WERI-Rb-1 (cell line): ENCODE measurements at regions not wholly inside any gene's neighbourhood (a gene's known extent, or its start where the extent isn't known, plus 50 kb on each side); places are given as distances from the start of the nearest gene placed in this dataset.

ENCODE experiments used
- DNase-seq: peaks from one replicate; pipeline ENCODE4 v3.0.0-alpha.2; 2020
- H3K27ac ChIP-seq: fragments of 250-450 bp; sonication (Bioruptor Pico); 2 replicates; pipeline ENCODE4 v1.5.1; 2020; ENCODE audit warnings: mild to moderate bottlenecking, moderate library complexity
- H3K27me3 ChIP-seq: fragments of 250-450 bp; sonication (Bioruptor Pico); 2 replicates; pipeline ENCODE4 v1.5.1; 2021; ENCODE audit warnings: mild to moderate bottlenecking, low read depth, moderate library complexity; ENCODE audit not compliant: insufficient read depth, severe bottlenecking
- H3K36me3 ChIP-seq: fragments of 250-450 bp; sonication (Bioruptor Pico); 2 replicates; pipeline ENCODE4 v1.5.1; 2020; ENCODE audit warnings: mild to moderate bottlenecking, moderate library complexity
- H3K4me3 ChIP-seq: 2 replicates; pipeline ENCODE4 v1.5.1; 2011; ENCODE audit warnings: low read depth, mild to moderate bottlenecking, control low read depth, low read length
- H3K9me3 ChIP-seq: fragments of 250-450 bp; sonication (Bioruptor Pico); 2 replicates; pipeline ENCODE4 v1.5.1; 2021; ENCODE audit warnings: mild to moderate bottlenecking, moderate library complexity; ENCODE audit not compliant: severe bottlenecking
- TF ChIP-seq, protein P1 (sequence below): IDR thresholded peaks from 2 replicates; pipeline ENCODE4 v1.5.1; 2011; ENCODE audit warnings: low read depth, mild to moderate bottlenecking, control low read depth, inconsistent platforms, low read length

DNA sequence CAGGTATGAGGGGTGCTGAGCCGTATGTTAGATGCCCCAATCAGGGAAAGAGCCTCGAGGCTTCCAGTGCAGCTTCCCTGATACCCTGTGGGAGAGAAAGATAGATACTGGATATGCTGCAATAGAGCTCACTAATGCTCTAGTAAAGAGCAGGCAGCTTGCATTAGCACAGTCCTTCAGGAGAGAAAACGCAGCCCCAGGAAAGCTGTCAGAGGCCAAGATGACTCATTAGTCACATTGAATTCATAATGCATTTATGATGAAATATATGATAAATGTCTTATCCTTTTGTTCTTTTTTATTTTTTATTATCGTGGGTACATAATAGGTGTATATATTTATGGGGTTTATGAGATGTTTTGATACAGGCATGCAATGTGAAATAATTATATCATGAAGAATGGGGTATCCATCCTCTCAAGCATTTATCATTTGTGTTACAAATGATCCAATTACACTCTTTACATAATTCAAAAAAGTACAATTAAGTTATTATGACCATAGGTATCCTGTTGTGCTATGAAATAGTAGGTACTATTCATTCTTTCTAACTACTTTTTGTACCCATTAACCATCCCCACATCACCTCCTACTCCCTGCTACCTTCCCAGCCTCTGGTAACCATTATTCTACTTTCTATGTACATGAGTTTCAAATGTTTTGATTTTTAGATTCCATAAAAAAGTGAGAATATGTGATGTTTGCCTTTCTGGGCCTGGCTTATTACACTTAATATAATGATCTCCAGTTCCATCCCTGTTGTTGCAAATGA, 94.5 kb upstream of the TOP3B start:
- TF ChIP-seq, protein P1, sequence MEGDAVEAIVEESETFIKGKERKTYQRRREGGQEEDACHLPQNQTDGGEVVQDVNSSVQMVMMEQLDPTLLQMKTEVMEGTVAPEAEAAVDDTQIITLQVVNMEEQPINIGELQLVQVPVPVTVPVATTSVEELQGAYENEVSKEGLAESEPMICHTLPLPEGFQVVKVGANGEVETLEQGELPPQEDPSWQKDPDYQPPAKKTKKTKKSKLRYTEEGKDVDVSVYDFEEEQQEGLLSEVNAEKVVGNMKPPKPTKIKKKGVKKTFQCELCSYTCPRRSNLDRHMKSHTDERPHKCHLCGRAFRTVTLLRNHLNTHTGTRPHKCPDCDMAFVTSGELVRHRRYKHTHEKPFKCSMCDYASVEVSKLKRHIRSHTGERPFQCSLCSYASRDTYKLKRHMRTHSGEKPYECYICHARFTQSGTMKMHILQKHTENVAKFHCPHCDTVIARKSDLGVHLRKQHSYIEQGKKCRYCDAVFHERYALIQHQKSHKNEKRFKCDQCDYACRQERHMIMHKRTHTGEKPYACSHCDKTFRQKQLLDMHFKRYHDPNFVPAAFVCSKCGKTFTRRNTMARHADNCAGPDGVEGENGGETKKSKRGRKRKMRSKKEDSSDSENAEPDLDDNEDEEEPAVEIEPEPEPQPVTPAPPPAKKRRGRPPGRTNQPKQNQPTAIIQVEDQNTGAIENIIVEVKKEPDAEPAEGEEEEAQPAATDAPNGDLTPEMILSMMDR: no peak
- H3K4me3 ChIP-seq: no peak overlapping the region
- H3K9me3 ChIP-seq: no peaks in the 10 kb centered on the region
- no peaks in the 10 kb centered on the region for H3K36me3 ChIP-seq
- H3K27me3 ChIP-seq: no peaks in the 10 kb centered on the region
- no peak for DNase-seq
- no peak overlapping the region; the same call in 1 of the 2 replicates for H3K27ac ChIP-seq

DNA sequence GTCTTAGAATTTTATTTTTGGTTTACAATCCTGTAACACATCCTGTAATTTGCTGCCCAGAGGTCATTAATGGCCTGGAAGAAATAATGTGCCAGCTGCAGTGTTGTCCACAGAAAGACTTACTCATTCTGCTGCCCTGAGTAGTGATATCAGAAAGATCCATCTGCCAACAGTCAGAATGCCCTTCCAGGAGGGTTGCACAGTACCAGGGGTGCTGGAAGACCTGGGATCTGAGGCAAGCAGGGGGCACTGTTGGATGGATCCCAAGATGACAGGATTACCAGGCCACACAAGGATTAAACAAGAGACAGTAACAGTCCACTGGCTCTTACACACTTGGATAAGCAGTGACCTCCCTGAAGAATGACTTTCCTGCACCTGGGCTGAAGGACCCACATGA, 93.8 kb upstream of the TOP3B start:
- H3K27me3 ChIP-seq: no peaks in the 10 kb centered on the region
- TF ChIP-seq, protein P1: peak; percentile 55
- peak; percentile 64 for DNase-seq
- H3K27ac ChIP-seq: no peak overlapping the region; the same call in 1 of the 2 replicates
- H3K4me3 ChIP-seq: no peak overlapping the region
- H3K9me3 ChIP-seq: no peaks in the 10 kb centered on the region
- no peaks in the 10 kb centered on the region for H3K36me3 ChIP-seq

DNA sequence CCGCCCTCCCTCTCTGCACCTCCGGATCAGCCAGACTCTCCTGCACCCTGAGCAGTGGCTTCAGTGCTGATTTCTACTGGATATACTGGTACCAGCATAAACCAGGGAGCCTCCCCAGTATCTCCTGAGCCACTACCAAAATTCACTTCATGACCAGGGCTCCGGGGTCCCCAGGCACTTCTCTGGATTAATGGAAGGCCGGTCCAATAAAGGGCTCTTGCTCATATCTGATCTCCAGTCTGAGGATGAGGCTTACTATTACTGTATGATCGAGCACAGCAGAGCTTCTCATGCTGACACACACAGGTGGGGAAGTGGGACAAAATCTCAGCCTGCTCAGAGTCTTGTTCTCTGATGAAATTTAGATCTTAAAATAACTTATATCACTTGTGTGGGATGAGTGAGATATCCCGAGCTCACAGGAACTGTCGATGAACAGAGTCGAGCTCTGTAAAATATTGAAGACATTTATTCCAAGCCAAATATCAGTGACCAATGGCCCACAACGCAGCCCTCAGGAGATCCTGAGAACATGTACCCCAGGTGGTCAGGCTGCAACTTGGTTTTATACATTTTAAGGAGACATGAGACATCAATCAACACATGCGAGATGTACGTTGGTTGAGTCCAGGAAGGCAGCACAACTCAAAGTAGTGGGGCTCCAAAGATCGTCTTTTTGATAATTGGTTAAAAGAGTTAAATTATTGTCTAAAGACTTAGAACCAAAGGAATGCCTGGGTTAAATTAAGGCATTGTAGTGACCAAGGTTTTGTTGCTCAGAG, 93.0 kb upstream of the TOP3B start:
- H3K27me3 ChIP-seq: no peaks in the 10 kb centered on the region
- no peak for DNase-seq
- H3K27ac ChIP-seq: no peak overlapping the region

DNA sequence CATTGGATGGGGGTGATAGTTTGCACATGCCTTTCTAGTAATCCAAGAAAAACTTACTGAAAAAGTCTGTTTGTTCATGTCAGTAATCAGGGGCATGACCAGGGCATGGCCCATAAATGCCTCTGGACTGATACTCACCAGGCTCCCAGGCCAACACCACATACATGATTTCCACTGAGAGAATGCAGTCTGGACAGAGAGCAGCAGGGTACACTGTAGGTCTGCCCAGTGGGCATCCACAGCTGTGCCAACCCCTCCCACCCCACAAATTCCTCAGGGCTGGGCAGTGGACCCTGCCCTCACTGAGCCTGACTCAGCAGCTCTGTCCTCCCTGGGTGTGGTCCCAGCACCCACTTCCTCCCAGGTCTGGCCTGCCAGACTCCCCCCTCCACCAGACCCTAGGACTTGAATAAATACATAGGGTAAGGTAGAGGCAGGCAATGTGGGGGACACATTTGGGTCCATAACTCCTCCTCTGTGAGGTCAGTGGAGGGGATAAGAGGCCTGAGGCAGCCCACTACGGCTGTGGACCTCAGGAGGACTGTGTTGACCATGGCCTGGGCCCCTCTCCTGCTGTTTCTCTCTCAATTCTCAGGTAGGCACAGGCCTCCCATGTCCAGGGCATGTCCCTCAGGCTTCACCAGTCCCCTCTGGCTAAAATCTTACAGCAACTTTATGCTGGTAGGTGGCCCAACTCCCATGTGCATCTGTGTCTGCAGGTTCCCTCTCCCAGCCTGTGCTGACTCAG, 92.2 kb upstream of the TOP3B start:
- TF ChIP-seq, protein P1: no peak
- no peak overlapping the region for H3K4me3 ChIP-seq
- no peak overlapping the region for H3K27ac ChIP-seq
- no peaks in the 10 kb centered on the region for H3K36me3 ChIP-seq
- H3K27me3 ChIP-seq: no peaks in the 10 kb centered on the region
- no peaks in the 10 kb centered on the region for H3K9me3 ChIP-seq
- DNase-seq: no peak

More for the DNA sequence above, 93.0 kb upstream of the TOP3B start:
- Histone ChIP-seq H3K4me3 (no peak overlapping the region), H3K9me3 (no peaks in the 10 kb centered on the region), H3K36me3 (no peaks in the 10 kb centered on the region)
- TF ChIP-seq, protein P1: no peak

DNA sequence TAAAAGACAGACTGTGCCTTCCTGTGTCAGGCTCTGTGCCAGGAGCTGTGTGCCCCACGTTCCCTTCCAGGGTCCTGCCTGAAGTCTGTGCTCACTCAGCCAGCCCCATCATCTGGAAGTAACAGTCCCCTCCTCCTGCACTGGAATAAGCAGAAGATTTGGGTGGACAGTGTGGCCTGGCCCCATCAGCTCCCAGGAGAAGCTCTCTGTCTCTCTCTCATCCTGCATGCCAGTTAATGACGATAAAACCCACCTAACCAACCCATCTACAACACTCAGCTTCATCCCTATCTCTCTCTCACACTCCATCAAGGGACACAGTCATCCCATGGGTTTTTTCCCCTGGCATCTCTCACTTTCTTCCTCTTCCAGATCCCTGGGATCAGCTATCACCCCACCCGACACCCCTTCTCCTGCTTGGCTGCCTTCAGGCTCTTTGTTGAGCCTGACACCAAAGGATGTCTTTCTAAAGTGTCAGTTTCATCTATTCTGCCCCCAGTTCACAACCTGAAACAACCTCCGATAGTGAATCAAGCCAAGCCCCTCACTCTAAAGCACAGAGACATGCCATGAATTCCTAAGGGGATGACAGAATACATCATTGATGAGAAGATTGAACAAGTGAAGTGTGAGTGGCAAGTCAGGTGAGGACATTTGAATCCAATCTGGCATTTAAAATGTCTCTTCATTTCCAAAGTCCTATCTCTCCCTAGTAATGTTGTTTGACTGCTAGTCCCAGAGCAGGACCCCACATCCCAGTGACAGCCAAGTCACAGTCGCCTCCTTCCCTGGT, 91.4 kb upstream of the TOP3B start:
- Histone ChIP-seq H3K4me3 (no peak overlapping the region), H3K36me3 (no peaks in the 10 kb centered on the region), H3K27ac (no peak overlapping the region), H3K9me3 (no peaks in the 10 kb centered on the region), H3K27me3 (no peaks in the 10 kb centered on the region)
- TF ChIP-seq, protein P1: no peak
- DNase-seq: no peak
